CD4-positive, CD25-positive, alpha-beta regulatory T cell (primary cell): ENCODE measurements at regions not wholly inside any gene's neighbourhood (a gene's known extent, or its start where the extent isn't known, plus 50 kb on each side); places are given as distances from the start of the nearest gene placed in this dataset.
A peak's percentile ranks its signal among the peaks of the same experiment; 100 is the strongest.

Source experiments
- ATAC-seq, 2 donors: fragments of 150-1000 bp; cut with Tn5 transposase; one replicate each; pipeline ENCODE4 v1.10.0; 2021; ENCODE audit warnings: low read depth in 2 of 2, moderate number of reproducible peaks in 2 of 2, moderate library complexity in 1 of 2
- DNase-seq, 3 donors: peaks; one replicate each; pipeline versions ENCODE4 v3.0.0 to v3.0.0-alpha.2; 2012 to 2022; ENCODE audit warnings: mixed read lengths in 1 of 3
- H3K27ac ChIP-seq: one replicate; pipeline ENCODE4 v1.7.0; 2013; ENCODE audit warnings: mild to moderate bottlenecking, low read length; ENCODE audit not compliant: insufficient read depth, poor library complexity, severe bottlenecking
- H3K27me3 ChIP-seq: one replicate; pipeline ENCODE4 v1.7.0; 2013; ENCODE audit warnings: low read length; ENCODE audit not compliant: control insufficient read depth, insufficient read depth
- H3K36me3 ChIP-seq: one replicate; pipeline ENCODE4 v1.7.0; 2013; ENCODE audit warnings: mild to moderate bottlenecking, low read length, moderate library complexity; ENCODE audit not compliant: control insufficient read depth, insufficient read depth
- H3K4me1 ChIP-seq: 2 replicates; pipeline ENCODE4 v1.7.0; 2013; ENCODE audit warnings: mild to moderate bottlenecking, low read length; ENCODE audit not compliant: insufficient read depth, control insufficient read depth, poor library complexity, severe bottlenecking
- H3K4me3 ChIP-seq: one replicate; pipeline ENCODE4 v1.7.0; 2013; ENCODE audit warnings: low read depth, mild to moderate bottlenecking, low read length, moderate library complexity
- H3K9me3 ChIP-seq, 2 experiments: 1 replicate in 1 of 2; 2 replicates in 1 of 2; pipeline ENCODE4 v1.7.0; 2013; ENCODE audit warnings: low read length in 2 of 2, mild to moderate bottlenecking in 1 of 2, moderate library complexity in 1 of 2; ENCODE audit not compliant: control insufficient read depth in 2 of 2
- H3K27ac Mint-ChIP-seq, 3 donors: one replicate each; pipeline ENCODE4 v1.8.0; 2020 to 2022; ENCODE audit warnings: mild to moderate bottlenecking in 3 of 3, mixed read lengths in 3 of 3, moderate library complexity in 2 of 3
- H3K27me3 Mint-ChIP-seq: one replicate; pipeline ENCODE4 v1.8.0; 2022; ENCODE audit warnings: mild to moderate bottlenecking, mixed read lengths
- H3K36me3 Mint-ChIP-seq: one replicate; pipeline ENCODE4 v1.8.0; 2020; ENCODE audit warnings: mixed read lengths
- H3K4me1 Mint-ChIP-seq, 4 donors: one replicate each; pipeline ENCODE4 v1.8.0; 2020 to 2022; ENCODE audit warnings: mixed read lengths in 4 of 4, mild to moderate bottlenecking in 1 of 4
- H3K4me3 Mint-ChIP-seq, 4 donors: one replicate each; pipeline ENCODE4 v1.8.0; 2020 to 2022; ENCODE audit warnings: mild to moderate bottlenecking in 4 of 4, mixed read lengths in 4 of 4, moderate library complexity in 3 of 4
- H3K9me3 Mint-ChIP-seq, 7 donors: one replicate each; pipeline ENCODE4 v1.8.0; 2020 to 2022; ENCODE audit warnings: mixed read lengths in 7 of 7, mild to moderate bottlenecking in 3 of 7, moderate library complexity in 2 of 7

- Histone ChIP-seq H3K4me1 (no peaks in the 10 kb centered on the region), H3K4me3 (no peak overlapping the region), H3K27me3 (no peaks in the 10 kb centered on the region), H3K9me3 (no peaks in the 10 kb centered on the region), H3K27ac (no peak overlapping the region), H3K36me3 (no peaks in the 10 kb centered on the region)
- H3K4me1 Mint-ChIP-seq, result no peaks in the 10 kb centered on the region
- peaks cover 0 to 2% (median 0%) of the 10 kb centered on the region in 7 donors for H3K9me3 Mint-ChIP-seq
- H3K4me3 Mint-ChIP-seq, result no peak overlapping the region
- no peak for ATAC-seq
- H3K36me3 Mint-ChIP-seq, result no peaks in the 10 kb centered on the region
- no peak for DNase-seq
- H3K27ac Mint-ChIP-seq, result no peak overlapping the region
- no peaks in the 10 kb centered on the region for H3K27me3 Mint-ChIP-seq
Measured at GRCh38 chr21:39109163-39109530, 74.1 kb downstream of the PSMG1 start.

GRCh38 chr21:39108291-39109162, 74.7 kb downstream of the PSMG1 start:
- no peaks in the 10 kb centered on the region for H3K36me3 Mint-ChIP-seq
- Histone ChIP-seq H3K27me3 (no peaks in the 10 kb centered on the region), H3K36me3 (no peaks in the 10 kb centered on the region), H3K4me1 (no peaks in the 10 kb centered on the region), H3K9me3 (no peaks in the 10 kb centered on the region), H3K4me3 (no peak overlapping the region), H3K27ac (no peak overlapping the region)
- H3K9me3 Mint-ChIP-seq, result peaks cover 0 to 2% (median 0%) of the 10 kb centered on the region in 7 donors
- ATAC-seq, result no peak
- no peaks in the 10 kb centered on the region for H3K4me1 Mint-ChIP-seq
- H3K4me3 Mint-ChIP-seq, result no peak overlapping the region
- no peak overlapping the region for H3K27ac Mint-ChIP-seq
- no peak for DNase-seq
- peaks cover under 1% of the 10 kb centered on the region for H3K27me3 Mint-ChIP-seq

- no peaks in the 10 kb centered on the region for H3K4me1 ChIP-seq
- Mint-ChIP-seq H3K9me3 (peaks cover 0 to 2% (median 0%) of the 10 kb centered on the region in 7 donors), H3K4me3 (no peak overlapping the region), H3K27ac (no peak overlapping the region), H3K4me1 (no peaks in the 10 kb centered on the region), H3K36me3 (no peaks in the 10 kb centered on the region), H3K27me3 (peaks cover 4% of the 10 kb centered on the region)
- no peaks in the 10 kb centered on the region for H3K27me3 ChIP-seq
- no peak overlapping the region for H3K27ac ChIP-seq
- no peaks in the 10 kb centered on the region for H3K36me3 ChIP-seq
- no peaks in the 10 kb centered on the region for H3K9me3 ChIP-seq
- H3K4me3 ChIP-seq, result no peak overlapping the region
- ATAC-seq, result no peak
- no peak for DNase-seq
Measured at GRCh38 chr21:39107739-39108138, 75.5 kb downstream of the PSMG1 start.

- Histone ChIP-seq H3K4me1 (no peaks in the 10 kb centered on the region), H3K9me3 (no peaks in the 10 kb centered on the region), H3K36me3 (no peaks in the 10 kb centered on the region), H3K27ac (no peak overlapping the region), H3K27me3 (no peaks in the 10 kb centered on the region), H3K4me3 (no peak overlapping the region)
- Mint-ChIP-seq H3K9me3 (peaks cover 0 to 2% (median 0%) of the 10 kb centered on the region in 7 donors), H3K4me1 (no peaks in the 10 kb centered on the region), H3K27me3 (peaks cover 4% of the 10 kb centered on the region), H3K27ac (peak overlapping the region in 1 of 3 donors; percentile 92), H3K36me3 (no peaks in the 10 kb centered on the region), H3K4me3 (no peak overlapping the region)
- no peak for ATAC-seq
- no peak for DNase-seq
Measured at GRCh38 chr21:39106881-39107462, 76.3 kb downstream of the PSMG1 start.

- Mint-ChIP-seq H3K4me1 (no peaks in the 10 kb centered on the region), H3K36me3 (no peaks in the 10 kb centered on the region), H3K27me3 (peaks cover 4% of the 10 kb centered on the region), H3K9me3 (peaks cover 0 to 2% (median 0%) of the 10 kb centered on the region in 7 donors), H3K4me3 (no peak overlapping the region), H3K27ac (no peak overlapping the region)
- no peak overlapping the region for H3K27ac ChIP-seq
- H3K4me3 ChIP-seq, result no peak overlapping the region
- H3K4me1 ChIP-seq, result no peaks in the 10 kb centered on the region
- H3K36me3 ChIP-seq, result no peaks in the 10 kb centered on the region
- H3K27me3 ChIP-seq, result no peaks in the 10 kb centered on the region
- H3K9me3 ChIP-seq, result no peaks in the 10 kb centered on the region
- DNase-seq (no peak), ATAC-seq (no peak)
Measured at GRCh38 chr21:39105836-39106235, 77.4 kb downstream of the PSMG1 start.

- no peak overlapping the region for H3K4me3 Mint-ChIP-seq
- Histone ChIP-seq H3K9me3 (no peaks in the 10 kb centered on the region), H3K36me3 (no peaks in the 10 kb centered on the region), H3K27ac (no peak overlapping the region), H3K4me1 (no peaks in the 10 kb centered on the region), H3K27me3 (no peaks in the 10 kb centered on the region), H3K4me3 (no peak overlapping the region)
- H3K9me3 Mint-ChIP-seq, result peaks cover 0 to 2% (median 0%) of the 10 kb centered on the region in 7 donors
- H3K27ac Mint-ChIP-seq, result no peak overlapping the region
- ATAC-seq (no peak), DNase-seq (no peak)
- no peaks in the 10 kb centered on the region for H3K36me3 Mint-ChIP-seq
- no peaks in the 10 kb centered on the region for H3K4me1 Mint-ChIP-seq
- peaks cover 4% of the 10 kb centered on the region for H3K27me3 Mint-ChIP-seq
Measured at GRCh38 chr21:39105341-39105765, 77.9 kb downstream of the PSMG1 start.

GRCh38 chr21:39104911-39105310, 78.3 kb downstream of the PSMG1 start:
- Mint-ChIP-seq H3K4me1 (no peaks in the 10 kb centered on the region), H3K36me3 (no peaks in the 10 kb centered on the region), H3K4me3 (no peak overlapping the region), H3K9me3 (peaks cover 0 to 2% (median 0%) of the 10 kb centered on the region in 7 donors), H3K27me3 (peaks cover 4% of the 10 kb centered on the region), H3K27ac (no peak overlapping the region)
- ATAC-seq, result no peak
- H3K27ac ChIP-seq, result no peak overlapping the region
- H3K27me3 ChIP-seq, result no peaks in the 10 kb centered on the region
- H3K36me3 ChIP-seq, result no peaks in the 10 kb centered on the region
- H3K4me1 ChIP-seq, result no peaks in the 10 kb centered on the region
- no peaks in the 10 kb centered on the region for H3K9me3 ChIP-seq
- no peak overlapping the region for H3K4me3 ChIP-seq
- no peak for DNase-seq

- H3K27ac ChIP-seq, result no peak overlapping the region
- Mint-ChIP-seq H3K4me1 (no peaks in the 10 kb centered on the region), H3K27me3 (peaks cover 4% of the 10 kb centered on the region), H3K36me3 (no peaks in the 10 kb centered on the region), H3K4me3 (no peak overlapping the region), H3K27ac (no peak overlapping the region), H3K9me3 (peaks cover 0 to 2% (median 0%) of the 10 kb centered on the region in 7 donors)
- ATAC-seq, result no peak
- no peaks in the 10 kb centered on the region for H3K27me3 ChIP-seq
- no peak for DNase-seq
- no peaks in the 10 kb centered on the region for H3K4me1 ChIP-seq
- no peak overlapping the region for H3K4me3 ChIP-seq
- H3K9me3 ChIP-seq, result no peaks in the 10 kb centered on the region
- no peaks in the 10 kb centered on the region for H3K36me3 ChIP-seq
Measured at GRCh38 chr21:39103689-39104088, 79.6 kb downstream of the PSMG1 start.
